Hepatocyte (in vitro differentiated cells): ENCODE measurements at regions not wholly inside any gene's neighbourhood (a gene's known extent, or its start where the extent isn't known, plus 50 kb on each side); places are given as distances from the start of the nearest gene placed in this dataset.
"Not testable (repeated sequence)": the region's sequence is repeated elsewhere in the genome, so short reads cannot be mapped to it uniquely, and the experiment has no call there.

ENCODE experiments used
- CTCF ChIP-seq: fragments of 200-600 bp; sonication (generic); IDR thresholded peaks from 2 replicates; pipeline ENCODE4 v1.5.1; 2016; ENCODE audit warnings: antibody characterized with exemption, mild to moderate bottlenecking; ENCODE audit not compliant: poor library complexity
- EZH2 ChIP-seq: fragments of 200-600 bp; sonication (generic); IDR thresholded peaks from 2 replicates; pipeline ENCODE4 v1.6.1; 2016; ENCODE audit warnings: antibody characterized with exemption, mild to moderate bottlenecking, borderline replicate concordance

- TF ChIP-seq CTCF, EZH2: not testable (repeated sequence)
These were observed 299.6 kb upstream of the PLGLB1 start for GRCh38 chr2:87321201-87321600.
